HG03280 (cell line): ENCODE measurements at regions not wholly inside any gene's neighbourhood (a gene's known extent, or its start where the extent isn't known, plus 50 kb on each side); places are given as distances from the start of the nearest gene placed in this dataset.

Experiments
- ATAC-seq: cut with Tn5 transposase; IDR thresholded peaks from one replicate; pipeline ENCODE4 v1.9.1; 2021; ENCODE audit warnings: mild to moderate bottlenecking, moderate library complexity; ENCODE audit not compliant: unreplicated experiment

GRCh38 chr11:87392665-87393064 is 354.9 kb downstream of the TMEM135 start:
- ATAC-seq, result no peak

- ATAC-seq, result no peak
Measured at GRCh38 chr11:87391496-87391895, 353.8 kb downstream of the TMEM135 start.

GRCh38 chr11:87384078-87384729 is 346.5 kb downstream of the TMEM135 start:
- no peak for ATAC-seq

GRCh38 chr11:87374038-87374807 is 336.5 kb downstream of the TMEM135 start:
- no peak for ATAC-seq
